GM19372 (cell line): ENCODE measurements at regions not wholly inside any gene's neighbourhood (a gene's known extent, or its start where the extent isn't known, plus 50 kb on each side); places are given as distances from the start of the nearest gene placed in this dataset.

ENCODE experiments used
- ATAC-seq: cut with Tn5 transposase; IDR thresholded peaks from one replicate; pipeline ENCODE4 v1.9.1; 2021; ENCODE audit warnings: mild to moderate bottlenecking, low read depth, moderate library complexity; ENCODE audit not compliant: unreplicated experiment

GRCh38 chr10:60573336-60573735, 183.7 kb upstream of the ANK3 start:
- no peak for ATAC-seq

GRCh38 chr10:60572511-60573194, 183.0 kb upstream of the ANK3 start:
- no peak for ATAC-seq

- ATAC-seq = no peak
These were observed 181.2 kb upstream of the ANK3 start for GRCh38 chr10:60570896-60571295.

DNA sequence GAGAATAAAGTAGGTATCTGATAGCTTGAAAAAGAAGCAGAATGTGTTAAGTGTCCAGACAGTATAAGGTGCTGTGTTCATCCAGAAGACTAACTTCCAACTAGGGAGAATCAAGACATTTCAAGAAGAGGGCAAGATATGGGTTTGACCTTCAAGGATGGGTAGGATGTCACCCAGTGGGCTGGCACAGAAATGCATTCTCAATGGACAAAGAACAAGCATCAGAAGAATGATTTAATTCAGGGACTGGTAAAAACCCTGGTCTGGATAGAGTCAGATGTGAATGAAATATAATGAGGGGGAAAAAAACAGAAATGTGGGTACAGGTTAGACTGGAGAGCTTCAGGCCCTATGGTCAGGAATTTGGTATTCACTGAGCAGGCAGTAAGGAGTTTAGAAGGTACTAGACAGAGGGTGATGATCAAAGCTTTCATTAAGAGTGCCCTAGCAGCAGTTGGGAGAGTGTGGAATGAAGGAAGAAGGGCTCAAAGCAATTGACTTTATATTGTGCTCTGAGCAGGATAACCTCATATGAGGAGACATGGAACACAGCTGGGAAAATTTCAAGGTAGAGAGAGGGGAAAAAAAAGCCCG, 180.7 kb upstream of the ANK3 start:
- ATAC-seq = no peak

- ATAC-seq = no peak
These were observed 180.0 kb upstream of the ANK3 start for GRCh38 chr10:60569681-60570080.

DNA sequence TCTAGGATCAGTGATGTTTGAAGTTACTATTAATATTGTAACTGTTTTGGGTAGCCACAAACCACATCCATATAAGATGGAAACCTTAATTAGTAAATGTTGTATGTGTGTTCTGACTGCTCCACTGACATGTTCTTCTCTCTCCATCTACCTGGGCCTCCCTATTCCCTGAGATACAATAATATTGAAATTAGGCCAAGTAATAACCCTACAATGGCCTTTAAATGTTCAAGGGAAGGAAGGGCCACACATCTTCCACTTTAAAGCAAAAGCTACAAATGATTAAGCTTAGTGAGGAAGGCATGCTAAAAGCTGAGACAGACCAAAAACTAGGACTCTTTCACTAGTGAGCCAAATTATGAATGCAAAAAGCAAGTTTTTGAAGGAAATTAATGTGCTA, 176.4 kb upstream of the ANK3 start:
- ATAC-seq = no peak

- no peak for ATAC-seq
These were observed 175.8 kb upstream of the ANK3 start for GRCh38 chr10:60565492-60565891.

DNA sequence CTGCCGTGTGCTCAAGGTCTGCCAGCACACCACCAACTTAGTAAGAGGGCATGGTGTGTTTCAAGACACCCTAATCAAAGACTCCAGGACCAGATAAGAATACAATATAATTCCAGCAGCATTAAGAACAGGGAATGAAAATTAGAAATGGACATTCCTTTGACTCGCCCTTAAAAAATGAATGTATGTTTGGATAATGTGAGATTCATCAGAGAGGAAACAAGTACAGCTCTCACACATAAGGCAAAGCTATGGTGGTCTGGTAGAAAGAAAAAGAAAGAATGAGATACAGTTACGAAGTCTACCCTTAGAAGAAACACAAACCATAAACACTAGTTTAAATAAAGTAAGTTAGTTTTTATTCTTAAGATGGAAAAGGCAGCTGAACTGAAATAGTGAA, 174.8 kb upstream of the ANK3 start:
- ATAC-seq = no peak

GRCh38 chr10:60560451-60560850, 170.8 kb upstream of the ANK3 start:
- ATAC-seq = no peak

DNA sequence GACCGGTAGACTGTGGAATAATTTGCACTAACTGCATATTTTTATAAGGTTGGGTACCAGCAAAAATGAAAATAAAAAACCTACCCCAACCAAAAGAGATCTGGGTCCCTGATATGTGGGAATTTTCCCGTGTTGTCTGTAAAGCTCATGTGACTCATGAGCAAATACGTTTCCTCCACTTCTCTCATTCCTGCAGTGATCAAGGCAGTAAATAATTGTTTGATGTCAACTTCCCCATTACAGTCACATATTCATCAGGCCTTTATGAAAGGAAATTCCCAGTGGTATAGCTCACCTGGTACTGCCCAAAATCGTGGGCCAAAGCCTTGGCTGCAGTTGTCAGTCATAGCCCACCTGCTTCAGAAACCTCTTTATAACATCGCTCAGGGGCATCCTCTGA, 166.0 kb upstream of the ANK3 start:
- ATAC-seq = no peak

DNA sequence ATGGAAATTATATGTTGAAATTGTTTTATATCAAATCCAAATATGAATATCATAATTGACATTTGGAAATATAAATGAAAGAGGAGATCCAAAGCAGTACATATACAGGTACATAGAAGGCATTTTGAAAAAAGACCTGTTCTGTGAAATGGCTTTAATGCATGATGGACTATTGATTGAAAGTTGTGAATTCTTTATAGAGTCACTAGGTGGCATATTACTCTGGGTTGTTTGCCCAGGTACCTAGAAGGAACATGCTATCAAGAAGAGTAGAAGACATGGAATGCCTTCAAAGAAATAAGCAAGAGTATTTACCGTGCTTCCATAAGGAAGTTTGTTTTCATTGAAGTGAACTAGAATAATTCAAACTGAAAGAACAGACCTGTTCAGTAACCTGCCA, 160.0 kb upstream of the ANK3 start:
- ATAC-seq = no peak

DNA sequence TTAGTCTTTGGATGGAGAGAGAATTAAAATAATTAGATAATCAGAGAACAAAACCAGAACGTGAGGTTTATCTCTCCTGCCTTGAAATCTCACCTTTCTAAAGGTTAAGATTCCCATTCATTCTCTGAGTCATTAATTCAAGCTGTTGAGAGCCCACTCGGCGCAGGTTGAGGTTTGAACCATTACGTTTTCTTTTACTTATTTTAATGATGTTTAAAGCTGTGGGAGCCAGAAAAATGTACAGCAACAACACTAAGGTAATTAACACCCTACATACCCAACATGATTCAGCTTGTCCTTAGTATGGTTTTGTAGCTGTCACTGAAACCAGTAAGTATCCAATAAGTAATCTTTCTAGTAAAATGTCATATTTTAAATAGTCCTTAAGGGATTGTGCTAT, 153.0 kb upstream of the ANK3 start:
- no peak for ATAC-seq

GRCh38 chr10:60541451-60541850, 151.8 kb upstream of the ANK3 start:
- ATAC-seq = no peak

DNA sequence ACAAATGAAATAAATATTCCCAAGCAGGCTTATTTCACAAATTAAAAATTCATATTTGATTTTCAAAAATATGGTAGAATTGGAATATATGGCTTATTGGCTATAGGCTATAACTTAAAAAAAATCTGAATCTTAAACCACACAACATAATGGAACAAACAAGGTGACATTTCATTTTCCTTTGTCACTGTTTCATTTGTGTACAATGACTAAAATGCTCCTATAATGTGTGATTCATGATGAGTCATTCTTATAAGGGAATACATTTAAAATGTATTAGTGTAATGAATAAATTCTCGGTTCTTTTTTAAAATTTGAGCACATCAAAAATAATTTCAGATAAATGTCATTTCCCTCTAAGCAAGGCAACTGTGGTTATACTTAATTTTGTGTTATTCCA, 148.0 kb upstream of the ANK3 start:
- no peak for ATAC-seq

- no peak for ATAC-seq
These were observed 146.9 kb upstream of the ANK3 start for GRCh38 chr10:60536529-60537114.

- ATAC-seq = no peak
These were observed 145.8 kb upstream of the ANK3 start for GRCh38 chr10:60535427-60535826.

DNA sequence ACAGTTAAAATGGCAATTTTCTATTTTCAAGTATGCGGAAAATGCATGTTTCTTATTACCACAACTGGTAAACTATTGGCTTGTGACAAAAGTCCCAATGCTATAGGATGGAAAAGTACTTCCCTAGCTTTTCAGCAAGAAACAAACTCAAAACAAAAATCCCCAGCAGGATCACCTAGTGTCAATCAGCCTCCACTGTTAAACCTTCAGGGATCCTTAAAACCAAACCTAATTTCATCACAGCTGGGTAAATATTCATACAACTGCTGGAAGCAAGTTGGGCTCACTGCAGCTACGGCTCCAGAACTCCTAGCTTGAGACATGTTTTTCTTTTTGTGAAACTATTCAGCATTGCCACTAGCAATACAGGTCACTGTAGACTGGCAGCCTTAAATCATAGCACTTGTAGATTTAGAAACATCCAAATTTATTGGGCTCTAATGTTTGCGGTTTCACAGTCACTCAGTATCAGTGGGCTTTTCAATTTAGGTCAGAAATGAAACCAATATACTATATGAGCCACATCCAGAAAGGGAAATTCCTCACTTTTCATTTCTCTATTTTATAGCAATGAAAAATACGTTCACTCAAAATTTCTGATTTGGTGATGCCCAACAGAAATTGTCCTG, 145.2 kb upstream of the ANK3 start:
- no peak for ATAC-seq

DNA sequence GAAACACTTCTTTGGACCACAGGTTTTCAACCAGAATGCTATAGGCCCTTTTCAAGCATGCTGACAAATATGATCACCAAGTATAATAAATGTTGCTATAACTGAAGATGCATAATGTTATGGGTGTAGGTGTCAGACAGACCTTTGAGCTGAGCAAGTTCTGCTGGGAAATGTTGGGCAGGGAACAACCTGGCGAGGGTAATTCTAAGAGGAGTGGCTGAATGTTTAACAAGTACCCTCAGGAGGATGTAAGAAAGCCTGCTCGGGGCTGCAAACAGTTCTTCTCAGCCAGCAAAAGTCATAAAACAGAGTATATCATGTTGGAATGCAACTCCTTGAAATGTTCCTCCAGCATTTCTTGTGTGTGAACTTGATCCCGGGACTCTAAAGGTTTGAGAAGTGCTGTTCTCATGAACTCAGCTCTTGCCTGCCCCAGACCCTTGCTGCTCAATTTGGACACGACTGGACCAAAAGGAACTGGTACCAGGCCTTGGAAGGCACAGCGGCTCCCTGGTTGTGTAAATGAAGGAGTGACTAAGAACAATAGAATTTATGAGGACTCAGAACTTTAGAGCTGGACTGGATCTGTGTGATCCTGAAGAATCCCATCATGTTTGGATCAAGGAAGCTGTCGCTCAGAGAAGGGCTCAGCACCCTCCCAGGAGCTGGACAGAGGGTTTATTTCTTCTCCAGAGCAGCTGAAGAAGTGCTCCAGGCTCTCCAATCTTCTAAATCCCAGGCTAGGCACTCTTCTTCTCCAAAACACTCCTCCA, 143.2 kb upstream of the ANK3 start:
- ATAC-seq = no peak

- ATAC-seq = no peak
These were observed 141.3 kb upstream of the ANK3 start for GRCh38 chr10:60531006-60531405.

DNA sequence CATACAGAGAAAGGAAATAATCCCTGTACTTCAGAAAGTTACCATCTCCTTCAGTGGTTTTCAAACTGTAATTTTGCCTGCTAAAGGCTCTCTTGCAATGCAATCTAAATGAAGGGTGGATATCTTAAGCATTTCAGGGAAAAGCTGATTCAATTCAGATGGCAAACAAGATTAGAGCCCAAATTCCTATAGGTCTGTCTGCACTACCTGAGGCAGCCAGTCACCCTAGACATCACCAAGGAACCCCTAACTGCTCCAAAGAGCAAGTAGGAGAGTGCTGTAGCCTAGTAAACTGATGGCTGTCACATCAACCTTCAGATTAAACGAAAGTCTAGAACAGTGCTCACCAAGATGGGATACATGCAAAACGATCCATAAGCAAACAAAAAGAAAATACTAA, 138.0 kb upstream of the ANK3 start:
- no peak for ATAC-seq
